Caco-2 (cell line): ENCODE measurements at regions not wholly inside any gene's neighbourhood (a gene's known extent, or its start where the extent isn't known, plus 50 kb on each side); places are given as distances from the start of the nearest gene placed in this dataset.

Experiments
- BruUV-seq: library from RNA; stranded (reverse); fragments of 400-500 nt; replicated peaks from 2 replicates; lab custom pipeline; 2021; lab: Mats Ljungman, UMichigan
- CTCF ChIA-PET: fragments of 300-600 bp; sonication (Branson Sonifier 250); formaldehyde crosslinking; loops from one replicate; lab custom pipeline; 2022; ENCODE audit warnings: antibody characterized with exemption; lab: Charles Lee
- POLR2A ChIA-PET: fragments of 300-600 bp; sonication (Branson Sonifier 250); formaldehyde crosslinking; loops from one replicate; lab custom pipeline; 2022; ENCODE audit warnings: antibody characterized with exemption; lab: Charles Lee
- DNase-seq, 2 experiments: peaks; one replicate each; pipeline versions ENCODE4 v3.0.0 to v3.0.0-alpha.2; 2020 to 2022
- H3K27me3 ChIP-seq: replicated peaks from 2 replicates; pipeline ENCODE4 v1.6.0; 2011; ENCODE audit warnings: low read length; ENCODE audit not compliant: control insufficient read depth, insufficient read depth
- H3K36me3 ChIP-seq: 2 replicates; pipeline ENCODE4 v1.5.1; 2011; ENCODE audit warnings: low read length; ENCODE audit not compliant: control insufficient read depth, insufficient read depth
- H3K4me1 ChIP-seq: fragments of 250-450 bp; sonication (Bioruptor Pico); 2 replicates; pipeline ENCODE4 v1.5.1; 2020; ENCODE audit warnings: mild to moderate bottlenecking
- H3K4me3 ChIP-seq: 2 replicates; pipeline ENCODE4 v1.5.1; 2011; ENCODE audit warnings: low read depth, mild to moderate bottlenecking, control low read depth, low read length
- H3K9me3 ChIP-seq: fragments of 250-450 bp; sonication (Bioruptor Pico); 2 replicates; pipeline ENCODE4 v1.5.1; 2020; ENCODE audit warnings: mild to moderate bottlenecking, moderate library complexity
- H3K27ac Mint-ChIP-seq: one replicate; pipeline ENCODE4 v1.8.0; 2022; ENCODE audit warnings: mixed read lengths; ENCODE audit not compliant: unreplicated experiment
- H3K27me3 Mint-ChIP-seq: one replicate; pipeline ENCODE4 v1.8.0; 2022; ENCODE audit warnings: mixed read lengths; ENCODE audit not compliant: insufficient read depth, unreplicated experiment
- H3K36me3 Mint-ChIP-seq: one replicate; pipeline ENCODE4 v1.8.0; 2022; ENCODE audit warnings: mild to moderate bottlenecking, mixed read lengths; ENCODE audit not compliant: insufficient read depth, unreplicated experiment
- H3K4me1 Mint-ChIP-seq: one replicate; pipeline ENCODE4 v1.8.0; 2022; ENCODE audit warnings: low read depth, mixed read lengths; ENCODE audit not compliant: unreplicated experiment
- H3K4me3 Mint-ChIP-seq: one replicate; pipeline ENCODE4 v1.8.0; 2022; ENCODE audit warnings: mild to moderate bottlenecking, moderate library complexity, mixed read lengths; ENCODE audit not compliant: unreplicated experiment
- H3K9me3 Mint-ChIP-seq: one replicate; pipeline ENCODE4 v1.8.0; 2022; ENCODE audit warnings: mixed read lengths; ENCODE audit not compliant: unreplicated experiment
- CTCF ChIP-seq, 2 experiments: fragments of 200-600 bp in 1 of 2; IDR thresholded peaks; 1 replicate in 1 of 2; 2 replicates in 1 of 2; pipeline versions ENCODE4 v1.5.1 to v1.8.0; 2011 to 2022; ENCODE audit warnings: antibody characterized with exemption in 1 of 2, control low read depth in 1 of 2, inconsistent platforms in 1 of 2, low read depth in 1 of 2, low read length in 1 of 2, mild to moderate bottlenecking in 1 of 2, moderate library complexity in 1 of 2; ENCODE audit not compliant: insufficient read depth in 1 of 2, severe bottlenecking in 1 of 2, unreplicated experiment in 1 of 2
- intact Hi-C: fragments of 100-400 bp; cut with micrococcal nuclease; formaldehyde crosslinking; loops from one replicate; pipeline ENCODE4 v1.10.0; 2022; ENCODE audit not compliant: unreplicated experiment

- H3K4me3 Mint-ChIP-seq, result no peak overlapping the region
- no peaks in the 10 kb centered on the region for H3K36me3 Mint-ChIP-seq
- Histone ChIP-seq H3K4me1 (no peaks in the 10 kb centered on the region), H3K36me3 (no peaks in the 10 kb centered on the region), H3K4me3 (no peak overlapping the region), H3K9me3 (no peaks in the 10 kb centered on the region), H3K27me3 (no peaks in the 10 kb centered on the region)
- ChIA-PET POLR2A (no interaction called here), CTCF (no interaction called here)
- BruUV-seq, result no TSS peak
- H3K27me3 Mint-ChIP-seq, result no peaks in the 10 kb centered on the region
- H3K9me3 Mint-ChIP-seq, result no peaks in the 10 kb centered on the region
- no peak for TF ChIP-seq CTCF (IDR thresholded peaks at IDR 0.05; ENCODE audit: insufficient read depth in 1 of 2, low read depth in 1 of 2, low read length in 1 of 2, severe bottlenecking in 1 of 2, unreplicated experiment in 1 of 2)
- H3K4me1 Mint-ChIP-seq, result no peaks in the 10 kb centered on the region
- no peak for DNase-seq
- intact Hi-C loops, result no loop called here
- H3K27ac Mint-ChIP-seq, result no peak overlapping the region
Observed at GRCh38 chr2:184206045-184206444, 392.3 kb upstream of the ZNF804A start.

GRCh38 chr2:184210329-184210728 lies 388.0 kb upstream of the ZNF804A start:
- DNase-seq, result no peak
- H3K4me1 Mint-ChIP-seq, result no peaks in the 10 kb centered on the region
- H3K27me3 Mint-ChIP-seq, result no peaks in the 10 kb centered on the region
- intact Hi-C loops, result no loop called here
- Histone ChIP-seq H3K4me1 (no peaks in the 10 kb centered on the region), H3K9me3 (no peaks in the 10 kb centered on the region), H3K27me3 (no peaks in the 10 kb centered on the region), H3K36me3 (no peaks in the 10 kb centered on the region), H3K4me3 (no peak overlapping the region)
- BruUV-seq, result no TSS peak
- H3K4me3 Mint-ChIP-seq, result no peak overlapping the region
- CTCF ChIA-PET, result no interaction called here
- no peaks in the 10 kb centered on the region for H3K36me3 Mint-ChIP-seq
- TF ChIP-seq CTCF (IDR thresholded peaks at IDR 0.05; ENCODE audit: insufficient read depth in 1 of 2, low read depth in 1 of 2, low read length in 1 of 2, severe bottlenecking in 1 of 2, unreplicated experiment in 1 of 2), result no peak
- POLR2A ChIA-PET, result no interaction called here
- H3K27ac Mint-ChIP-seq, result no peak overlapping the region
- no peaks in the 10 kb centered on the region for H3K9me3 Mint-ChIP-seq

- intact Hi-C loops, result no loop called here
- no peaks in the 10 kb centered on the region for H3K27me3 Mint-ChIP-seq
- BruUV-seq, result no TSS peak
Observed at GRCh38 chr2:184215745-184216144, 382.6 kb upstream of the ZNF804A start.

More at GRCh38 chr2:184215745-184216144, 382.6 kb upstream of the ZNF804A start:
- H3K36me3 ChIP-seq, result no peaks in the 10 kb centered on the region
- H3K4me3 Mint-ChIP-seq, result no peak overlapping the region
- ChIA-PET POLR2A (no interaction called here), CTCF (no interaction called here)
- H3K36me3 Mint-ChIP-seq, result no peaks in the 10 kb centered on the region
- H3K4me1 Mint-ChIP-seq, result no peaks in the 10 kb centered on the region
- TF ChIP-seq CTCF (IDR thresholded peaks at IDR 0.05; ENCODE audit: insufficient read depth in 1 of 2, low read depth in 1 of 2, low read length in 1 of 2, severe bottlenecking in 1 of 2, unreplicated experiment in 1 of 2), result no peak
- no peaks in the 10 kb centered on the region for H3K9me3 ChIP-seq
- no peak for DNase-seq
- H3K4me1 ChIP-seq, result no peaks in the 10 kb centered on the region
- no peaks in the 10 kb centered on the region for H3K27me3 ChIP-seq
- no peaks in the 10 kb centered on the region for H3K9me3 Mint-ChIP-seq
- no peak overlapping the region for H3K27ac Mint-ChIP-seq
- H3K4me3 ChIP-seq, result no peak overlapping the region
